H1 (cell line): ENCODE measurements at regions not wholly inside any gene's neighbourhood (a gene's known extent, or its start where the extent isn't known, plus 50 kb on each side); places are given as distances from the start of the nearest gene placed in this dataset.

Experiments
- CTCF ChIA-PET: fragments of 300-600 bp; sonication (Branson Sonifier 250); formaldehyde crosslinking; loops from one replicate; lab custom pipeline; 2021; ENCODE audit not compliant: partially characterized antibody; lab: Charles Lee
- POLR2A ChIA-PET: fragments of 300-600 bp; sonication (Branson Sonifier 250); formaldehyde crosslinking; loops from one replicate; lab custom pipeline; 2021; ENCODE audit warnings: inconsistent platforms; ENCODE audit not compliant: partially characterized antibody; lab: Charles Lee
- DNase-seq, 2 experiments: peaks; one replicate each; pipeline versions ENCODE4 v3.0.0 to v3.0.0-alpha.2; 2010 to 2022; ENCODE audit warnings: low spot score in 2 of 2, low read depth in 1 of 2, mixed read lengths in 1 of 2
- FAIRE-seq: peaks from 2 replicates; lab custom pipeline; 2011; peaks lifted over from hg19 to GRCh38; lab: Jason Lieb, UNC
- H2AFZ ChIP-seq: 2 replicates; pipeline ENCODE4 v1.8.1; 2012; ENCODE audit warnings: low read length, inconsistent platforms
- H2AK5ac ChIP-seq: 2 replicates; pipeline ENCODE4 v1.6.1; 2013; ENCODE audit warnings: low read depth, low read length
- H2BK120ac ChIP-seq: replicated peaks from 2 replicates; pipeline ENCODE3; 2013; ENCODE audit warnings: low read depth, low read length, inconsistent platforms
- H2BK12ac ChIP-seq: 2 replicates; pipeline ENCODE4 v1.6.1; 2013; ENCODE audit warnings: low read depth, low read length
- H2BK15ac ChIP-seq: 2 replicates; pipeline ENCODE4 v1.6.1; 2013; ENCODE audit warnings: low read length
- H2BK20ac ChIP-seq: 2 replicates; pipeline ENCODE4 v1.6.1; 2013; ENCODE audit warnings: low read length
- H2BK5ac ChIP-seq: 2 replicates; pipeline ENCODE4 v1.6.1; 2013; ENCODE audit warnings: low read depth, low read length
- H3K14ac ChIP-seq: 2 replicates; pipeline ENCODE4 v1.6.1; 2013; ENCODE audit warnings: inconsistent platforms; ENCODE audit not compliant: insufficient read length
- H3K18ac ChIP-seq: 2 replicates; pipeline ENCODE4 v1.6.1; 2013; ENCODE audit warnings: low read length; ENCODE audit errors: extremely low read depth
- H3K23ac ChIP-seq: 2 replicates; pipeline ENCODE4 v1.6.1; 2013; ENCODE audit warnings: inconsistent platforms; ENCODE audit not compliant: insufficient read length
- H3K23me2 ChIP-seq: 2 replicates; pipeline ENCODE4 v1.6.1; 2013; ENCODE audit warnings: low read depth, low read length
- H3K27ac ChIP-seq: 2 replicates; pipeline ENCODE4 v1.6.1; 2011; ENCODE audit warnings: low read depth, low read length, inconsistent platforms
- H3K27me3 ChIP-seq, 4 experiments: replicated peaks in 1 of 4; 1 replicate in 1 of 4; 2 replicates in 3 of 4; pipeline versions ENCODE4 v1.6.1 to v1.8.1; 2011 to 2013; ENCODE audit warnings: low read length in 3 of 4, mild to moderate bottlenecking in 3 of 4, inconsistent platforms in 2 of 4, mixed read lengths in 2 of 4, moderate library complexity in 1 of 4; ENCODE audit not compliant: control insufficient read depth in 3 of 4, insufficient read depth in 3 of 4; ENCODE audit errors: extremely low read depth in 1 of 4
- H3K36me3 ChIP-seq, 4 experiments: 2 replicates each; pipeline versions ENCODE4 v1.6.1 to v1.8.1; 2011 to 2013; ENCODE audit warnings: mild to moderate bottlenecking in 4 of 4, low read length in 3 of 4, moderate library complexity in 2 of 4, control low read depth in 1 of 4, inconsistent platforms in 1 of 4; ENCODE audit not compliant: insufficient read depth in 4 of 4, control insufficient read depth in 2 of 4
- H3K4ac ChIP-seq: replicated peaks from 2 replicates; pipeline ENCODE3; 2013; ENCODE audit warnings: low read length, low read depth, mixed read lengths, inconsistent platforms; ENCODE audit not compliant: insufficient read length
- H3K4me1 ChIP-seq, 4 experiments: replicated peaks in 1 of 4; 1 replicate in 1 of 4; 2 replicates in 3 of 4; pipeline versions ENCODE4 v1.6.1 to v1.8.1; 2011 to 2013; ENCODE audit warnings: low read length in 3 of 4, inconsistent platforms in 2 of 4, mixed read lengths in 1 of 4; ENCODE audit not compliant: insufficient read depth in 4 of 4, control insufficient read depth in 3 of 4
- H3K4me2 ChIP-seq, 2 experiments: 2 replicates each; pipeline versions ENCODE4 v1.6.1 to v1.8.1; 2011 to 2013; ENCODE audit warnings: low read depth in 2 of 2, low read length in 2 of 2, control low read depth in 1 of 2, inconsistent platforms in 1 of 2, mild to moderate bottlenecking in 1 of 2; ENCODE audit not compliant: insufficient read depth in 1 of 2
- H3K4me3 ChIP-seq, 4 experiments: fragments of 200-600, 300-600 bp in 1 of 4; sonication (generic), shearing (Covaris generic), sonication (Bioruptor Twin) in 1 of 4; 2 replicates each; pipeline versions ENCODE4 v1.5.1 to v1.8.1; 2011 to 2016; ENCODE audit warnings: low read length in 4 of 4, low read depth in 3 of 4, control low read depth in 2 of 4, inconsistent platforms in 2 of 4, mild to moderate bottlenecking in 2 of 4, mixed read lengths in 1 of 4, moderate library complexity in 1 of 4; ENCODE audit not compliant: insufficient read depth in 2 of 4; ENCODE audit errors: extremely low read depth in 1 of 4
- H3K56ac ChIP-seq: replicated peaks from 2 replicates; pipeline ENCODE3; 2013; ENCODE audit warnings: low read depth, mild to moderate bottlenecking, mixed read lengths, low read length, inconsistent platforms; ENCODE audit not compliant: insufficient read length
- H3K79me1 ChIP-seq: 2 replicates; pipeline ENCODE4 v1.6.1; 2013; ENCODE audit warnings: low read depth, low read length, control low read depth
- H3K79me2 ChIP-seq, 2 experiments: 2 replicates each; pipeline versions ENCODE4 v1.6.1 to v1.8.1; 2012 to 2013; ENCODE audit warnings: low read length in 2 of 2, mild to moderate bottlenecking in 2 of 2, inconsistent platforms in 1 of 2; ENCODE audit not compliant: insufficient read depth in 2 of 2, control insufficient read depth in 1 of 2
- H3K9ac ChIP-seq, 4 experiments: replicated peaks in 1 of 4; 1 replicate in 1 of 4; 2 replicates in 3 of 4; pipeline versions ENCODE4 v1.6.1 to v1.8.1; 2011 to 2013; ENCODE audit warnings: low read depth in 3 of 4, low read length in 3 of 4, control low read depth in 2 of 4, mild to moderate bottlenecking in 2 of 4, moderate library complexity in 2 of 4, inconsistent platforms in 1 of 4; ENCODE audit errors: extremely low read depth in 1 of 4
- H3K9me3 ChIP-seq, 2 experiments: 2 replicates each; pipeline versions ENCODE4 v1.6.1 to v1.8.1; 2012 to 2013; ENCODE audit warnings: mild to moderate bottlenecking in 2 of 2, moderate library complexity in 2 of 2, control low read depth in 1 of 2, inconsistent platforms in 1 of 2, low read depth in 1 of 2, low read length in 1 of 2, mixed read lengths in 1 of 2; ENCODE audit not compliant: insufficient read depth in 2 of 2
- H4K20me1 ChIP-seq, 2 experiments: replicated peaks in 1 of 2; 2 replicates each; pipeline versions ENCODE3 to v1.8.1; 2011 to 2013; ENCODE audit warnings: inconsistent platforms in 2 of 2, low read length in 2 of 2, mild to moderate bottlenecking in 1 of 2; ENCODE audit not compliant: insufficient read depth in 2 of 2, control insufficient read depth in 1 of 2
- H4K5ac ChIP-seq: 2 replicates; pipeline ENCODE4 v1.6.1; 2013; ENCODE audit warnings: low read length, low read depth, mixed read lengths, inconsistent platforms; ENCODE audit not compliant: insufficient read length
- H4K8ac ChIP-seq: 2 replicates; pipeline ENCODE4 v1.8.0; 2013; ENCODE audit warnings: mild to moderate bottlenecking, moderate library complexity, low read length, inconsistent platforms; ENCODE audit not compliant: insufficient read depth; ENCODE audit errors: extremely low read depth
- H4K91ac ChIP-seq: replicated peaks from 2 replicates; pipeline ENCODE3; 2013; ENCODE audit warnings: low read length, mixed read lengths, inconsistent platforms; ENCODE audit not compliant: insufficient read length
- FOSL1 ChIP-seq: IDR thresholded peaks from 2 replicates; pipeline ENCODE4 v1.6.1; 2011; ENCODE audit warnings: mild to moderate bottlenecking, low read depth, low read length, moderate library complexity; ENCODE audit not compliant: insufficient read depth
- NRF1 ChIP-seq: IDR thresholded peaks from 2 replicates; pipeline ENCODE4 v1.6.1; 2011; ENCODE audit warnings: mild to moderate bottlenecking, low read depth, low read length, improper control_type of control experiment
- YY1 ChIP-seq: IDR thresholded peaks from 2 replicates; pipeline ENCODE4 v1.6.1; 2011; ENCODE audit warnings: low read depth, mild to moderate bottlenecking, low read length
- WGBS, 2 experiments: shearing (Covaris generic) in 1 of 2; methylation state at CpG; one replicate each; pipeline versions ENCODE4 v1.1.6 to v1.1.7; 2013 to 2015; ENCODE audit warnings: low lambda C conversion rate in 2 of 2, mixed read lengths in 2 of 2, inconsistent platforms in 1 of 2, low coverage in 1 of 2, missing lambda C conversion rate in 1 of 2; ENCODE audit not compliant: insufficient replicate concordance in 2 of 2, insufficient coverage in 1 of 2, insufficient read length in 1 of 2; ENCODE audit errors: extremely low coverage in 1 of 2, missing lambda C conversion rate in 1 of 2; 5-methylcytosine and 5-hydroxymethylcytosine counted together

- H3K14ac ChIP-seq: no peak overlapping the region
- H2AK5ac ChIP-seq: no peak overlapping the region
- FAIRE-seq: no peak
- H3K56ac ChIP-seq: no peak overlapping the region
- 86 to 100% methylated on average over 1 to 5 of the region's 5 CpGs for WGBS, 2 experiments
- no peak overlapping the region for H3K4me3 ChIP-seq
- H2BK12ac ChIP-seq: no peak overlapping the region
- H3K23me2 ChIP-seq: no peaks in the 10 kb centered on the region
- H4K20me1 ChIP-seq: no peaks in the 10 kb centered on the region
- H3K9me3 ChIP-seq: peaks cover 29 to 40% of the 10 kb centered on the region in 2 experiments
- H3K36me3 ChIP-seq: no peaks in the 10 kb centered on the region; a peak in 2 of 8 replicates
- no peak overlapping the region for H2BK5ac ChIP-seq
- TF ChIP-seq NRF1 (no peak), FOSL1 (no peak), YY1 (peak; percentile 14; the same call in 1 of the 2 replicates)
- no peak overlapping the region for H2BK20ac ChIP-seq
- no peak overlapping the region for H4K5ac ChIP-seq
- H4K8ac ChIP-seq: no peak overlapping the region
- no peak overlapping the region for H3K4ac ChIP-seq
- H2BK15ac ChIP-seq: no peak overlapping the region
- no peak overlapping the region for H4K91ac ChIP-seq
- no peak overlapping the region for H2AFZ ChIP-seq
- H3K79me1 ChIP-seq: no peaks in the 10 kb centered on the region
- peak in 1 of 2 experiments; percentile 47 for DNase-seq
- peaks cover 0 to 2% (median 1%) of the 10 kb centered on the region in 4 experiments; a peak in 3 of 7 replicates for H3K4me1 ChIP-seq
- no peak overlapping the region for H3K4me2 ChIP-seq
- H2BK120ac ChIP-seq: no peak overlapping the region
- H3K79me2 ChIP-seq: no peaks in the 10 kb centered on the region
- ChIA-PET CTCF (no interaction called here), POLR2A (no interaction called here)
- no peaks in the 10 kb centered on the region for H3K27me3 ChIP-seq
- no peak overlapping the region for H3K27ac ChIP-seq
- no peak overlapping the region for H3K18ac ChIP-seq
- no peak overlapping the region for H3K23ac ChIP-seq
- no peak overlapping the region for H3K9ac ChIP-seq
Observed at GRCh38 chr7:13312307-13312706, 624.9 kb downstream of the ARL4A start.
